K562 (cell line): ENCODE measurements at regions not wholly inside any gene's neighbourhood (a gene's known extent, or its start where the extent isn't known, plus 50 kb on each side); places are given as distances from the start of the nearest gene placed in this dataset.
"Not testable (repeated sequence)": the region's sequence is repeated elsewhere in the genome, so short reads cannot be mapped to it uniquely, and the experiment has no call there.

Experiments used
- ATAC-seq: fragments of 200-7000 bp; cut with Tn5 transposase; 3 replicates; pipeline ENCODE4 v1.9.1; 2020; ENCODE audit warnings: moderate library complexity
- BruUV-seq: library from RNA; stranded (reverse); fragments of 400-500 nt; replicated peaks from 2 replicates; lab custom pipeline; 2021; lab: Mats Ljungman, UMichigan
- CTCF ChIA-PET: fragments of 300-600 bp; formaldehyde crosslinking; extraction: SDS; loops from one replicate; lab custom pipeline; 2021; ENCODE audit warnings: low intra/inter-chr PET ratio; lab: Yijun Ruan, JAX
- POLR2A ChIA-PET: fragments of 300-600, 350-650 bp; sonication (Branson Sonifier 250); formaldehyde crosslinking; extraction: SDS; loops from one replicate; lab custom pipeline; 2021; ENCODE audit warnings: antibody characterized with exemption, inconsistent platforms; lab: Yijun Ruan, JAX
- DNase-seq, 4 experiments: peaks; one replicate each; pipeline versions ENCODE4 v3.0.0 to v3.0.0-alpha.2; 2011 to 2018; ENCODE audit warnings: low spot score in 3 of 4, mixed read lengths in 3 of 4; ENCODE audit errors: extremely low read depth in 1 of 4
- FAIRE-seq: peaks from 2 replicates; lab custom pipeline; 2011; peaks lifted over from hg19 to GRCh38; lab: Jason Lieb, UNC
- H2AFZ ChIP-seq: 2 replicates; pipeline ENCODE4 v1.6.0; 2011; ENCODE audit warnings: low read depth, low read length, control low read depth, inconsistent platforms
- H3K27ac ChIP-seq: fragments of 200-600 bp; 3 replicates; pipeline ENCODE4 v1.8.0; 2011; ENCODE audit warnings: low read depth, mild to moderate bottlenecking, control low read depth, inconsistent platforms, low read length, moderate library complexity, mixed read lengths; ENCODE audit errors: extremely low read depth
- H3K27me3 ChIP-seq, 2 experiments: fragments of 300-600 bp in 1 of 2; 2 replicates in 1 of 2; 3 replicates in 1 of 2; pipeline versions ENCODE4 v1.6.0 to v1.8.0; 2011; ENCODE audit warnings: inconsistent platforms in 2 of 2, low read length in 2 of 2, mild to moderate bottlenecking in 1 of 2, mixed read lengths in 1 of 2, moderate library complexity in 1 of 2; ENCODE audit not compliant: control insufficient read depth in 2 of 2, insufficient read depth in 2 of 2
- H3K36me3 ChIP-seq: fragments of 300-600 bp; 3 replicates; pipeline ENCODE4 v1.8.0; 2011; ENCODE audit warnings: mild to moderate bottlenecking, low read length, inconsistent platforms; ENCODE audit not compliant: control insufficient read depth, insufficient read depth
- H3K4me1 ChIP-seq, 2 experiments: fragments of 200-600 bp in 1 of 2; replicated peaks in 1 of 2; 2 replicates in 1 of 2; 3 replicates in 1 of 2; pipeline versions ENCODE4 v1.5.1 to v1.8.0; 2011; ENCODE audit warnings: inconsistent platforms in 2 of 2, low read length in 2 of 2, mild to moderate bottlenecking in 1 of 2, mixed read lengths in 1 of 2, moderate library complexity in 1 of 2; ENCODE audit not compliant: control insufficient read depth in 2 of 2, insufficient read depth in 2 of 2
- H3K4me2 ChIP-seq: 2 replicates; pipeline ENCODE4 v1.6.1; 2011; ENCODE audit warnings: low read length, control low read depth, inconsistent platforms, mixed read lengths; ENCODE audit not compliant: insufficient read depth
- H3K4me3 ChIP-seq: fragments of 200-600 bp; sonication (generic), shearing (Covaris generic); 2 replicates; pipeline ENCODE4 v1.5.1; 2016; ENCODE audit warnings: control low read depth, inconsistent platforms
- H3K79me2 ChIP-seq: fragments of 200-600 bp; 3 replicates; pipeline ENCODE4 v1.8.0; 2011; ENCODE audit warnings: low read length, inconsistent platforms; ENCODE audit not compliant: control insufficient read depth, insufficient read depth
- H3K9ac ChIP-seq, 2 experiments: 2 replicates each; pipeline versions ENCODE4 v1.6.0 to v1.6.1; 2011; ENCODE audit warnings: low read depth in 2 of 2, low read length in 2 of 2, control low read depth in 1 of 2, inconsistent platforms in 1 of 2, mild to moderate bottlenecking in 1 of 2, mixed read lengths in 1 of 2; ENCODE audit not compliant: insufficient read depth in 1 of 2
- H3K9me1 ChIP-seq: one replicate; pipeline ENCODE4 v1.6.0; 2011; ENCODE audit warnings: inconsistent platforms, mild to moderate bottlenecking, low read length, moderate library complexity; ENCODE audit not compliant: control insufficient read depth, insufficient read depth
- H3K9me3 ChIP-seq: replicated peaks from 2 replicates; pipeline ENCODE4 v1.5.1; 2011; ENCODE audit warnings: low read depth, low read length, inconsistent platforms; ENCODE audit not compliant: control insufficient read depth, insufficient read depth
- H4K20me1 ChIP-seq: replicated peaks from 2 replicates; pipeline ENCODE4 v1.6.1; 2011; ENCODE audit warnings: low read length, inconsistent platforms, mixed read lengths; ENCODE audit not compliant: control insufficient read depth, insufficient read depth
- FUS ChIP-seq: fragments of 200-400 bp; formaldehyde crosslinking; optimal IDR thresholded peaks from 2 replicates; pipeline ENCODE3; 2017; ENCODE audit warnings: low read depth, low read length
- NCOA4 ChIP-seq: fragments of 450-650 bp; IDR thresholded peaks from 2 replicates; pipeline ENCODE4 v1.6.1; 2018; ENCODE audit warnings: mild to moderate bottlenecking; ENCODE audit not compliant: partially characterized antibody
- PHB2 ChIP-seq: fragments of 450-650 bp; IDR thresholded peaks from 2 replicates; pipeline ENCODE4 v1.6.1; 2017; ENCODE audit warnings: low read depth
- SIN3A ChIP-seq, 2 experiments: fragments of 150-350 bp in 1 of 2; IDR thresholded peaks; 2 replicates each; pipeline ENCODE4 v1.6.1; 2011 to 2016; ENCODE audit warnings: borderline replicate concordance in 2 of 2, low read depth in 2 of 2, low read length in 2 of 2, mild to moderate bottlenecking in 2 of 2, moderate library complexity in 2 of 2; ENCODE audit not compliant: control insufficient read depth in 1 of 2
- SNRNP70 ChIP-seq: fragments of 200-400 bp; formaldehyde crosslinking; optimal IDR thresholded peaks from 2 replicates; pipeline ENCODE3; 2017; ENCODE audit warnings: low read depth, low read length
- ZNF174 ChIP-seq: fragments of 250-450 bp; sonication (Bioruptor Pico); IDR thresholded peaks from 2 replicates; pipeline ENCODE4 v1.4.0; 2020; ENCODE audit warnings: mild to moderate bottlenecking
- WGBS: fragments of 100-300 bp; shearing (Covaris generic); methylation state at CpG from one replicate; pipeline ENCODE4 v1.1.6; 2016; ENCODE audit warnings: low coverage, mixed read lengths; ENCODE audit not compliant: insufficient coverage; ENCODE audit errors: missing lambda C conversion rate; 5-methylcytosine and 5-hydroxymethylcytosine counted together
- in situ Hi-C: fragments of 300-500 bp; cut with MboI; formaldehyde crosslinking; loops from 4 replicates; pipeline ENCODE4 v1.15.0; 2018; ENCODE audit warnings: inconsistent platforms, mixed read lengths
- intact Hi-C: fragments of 100-400 bp; cut with micrococcal nuclease; formaldehyde crosslinking; loops from 2 replicates; pipeline ENCODE4 v1.14.2; 2022
- TF ChIP-seq, protein P1 (sequence below): sonication (generic); formaldehyde crosslinking; IDR thresholded peaks from 2 replicates; pipeline ENCODE4 v1.8.0; 2022; ENCODE audit warnings: missing genetic modification reagents, mild to moderate bottlenecking, borderline replicate concordance
- TF ChIP-seq, protein P2 (sequence below): fragments of 450-650 bp; formaldehyde crosslinking; IDR thresholded peaks from 2 replicates; pipeline ENCODE4 v1.4.0; 2022; ENCODE audit warnings: mild to moderate bottlenecking, moderate library complexity

DNA sequence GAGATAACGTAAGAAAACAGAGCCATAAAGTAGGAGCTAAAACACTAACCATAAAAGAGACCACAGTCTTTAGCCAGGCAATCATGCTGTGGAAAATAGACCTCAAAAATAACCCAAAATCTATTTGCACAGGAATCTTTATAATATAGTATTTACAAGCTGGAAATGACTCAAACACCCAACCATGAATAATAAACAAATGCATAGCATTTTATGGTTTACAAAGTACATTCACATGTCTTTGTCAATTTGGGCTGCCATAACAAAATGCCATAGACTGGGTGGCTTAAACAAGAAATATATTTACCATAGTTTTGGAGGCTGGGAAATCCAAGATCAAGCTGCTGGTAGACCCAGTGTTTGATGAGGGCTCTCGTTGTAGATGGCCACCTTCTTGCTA is 65.5 kb upstream of the GRB10 start (continued):
- TF ChIP-seq, protein P1, sequence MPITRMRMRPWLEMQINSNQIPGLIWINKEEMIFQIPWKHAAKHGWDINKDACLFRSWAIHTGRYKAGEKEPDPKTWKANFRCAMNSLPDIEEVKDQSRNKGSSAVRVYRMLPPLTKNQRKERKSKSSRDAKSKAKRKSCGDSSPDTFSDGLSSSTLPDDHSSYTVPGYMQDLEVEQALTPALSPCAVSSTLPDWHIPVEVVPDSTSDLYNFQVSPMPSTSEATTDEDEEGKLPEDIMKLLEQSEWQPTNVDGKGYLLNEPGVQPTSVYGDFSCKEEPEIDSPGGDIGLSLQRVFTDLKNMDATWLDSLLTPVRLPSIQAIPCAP (CRISPR knock-in tag): no peak
- TF ChIP-seq SIN3A (IDR thresholded peaks at IDR 0.05; ENCODE audit: borderline replicate concordance in 2 of 2, control insufficient read depth in 1 of 2, low read depth in 2 of 2, low read length in 2 of 2): no peak
- TF ChIP-seq, protein P2, sequence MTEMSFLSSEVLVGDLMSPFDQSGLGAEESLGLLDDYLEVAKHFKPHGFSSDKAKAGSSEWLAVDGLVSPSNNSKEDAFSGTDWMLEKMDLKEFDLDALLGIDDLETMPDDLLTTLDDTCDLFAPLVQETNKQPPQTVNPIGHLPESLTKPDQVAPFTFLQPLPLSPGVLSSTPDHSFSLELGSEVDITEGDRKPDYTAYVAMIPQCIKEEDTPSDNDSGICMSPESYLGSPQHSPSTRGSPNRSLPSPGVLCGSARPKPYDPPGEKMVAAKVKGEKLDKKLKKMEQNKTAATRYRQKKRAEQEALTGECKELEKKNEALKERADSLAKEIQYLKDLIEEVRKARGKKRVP (CRISPR knock-in tag): no peak
- TF ChIP-seq ZNF174 (CRISPR knock-in tag): no peak
- TF ChIP-seq SNRNP70: no peak
- no peak for TF ChIP-seq NCOA4
- TF ChIP-seq PHB2: no peak
- no peak for TF ChIP-seq FUS

DNA sequence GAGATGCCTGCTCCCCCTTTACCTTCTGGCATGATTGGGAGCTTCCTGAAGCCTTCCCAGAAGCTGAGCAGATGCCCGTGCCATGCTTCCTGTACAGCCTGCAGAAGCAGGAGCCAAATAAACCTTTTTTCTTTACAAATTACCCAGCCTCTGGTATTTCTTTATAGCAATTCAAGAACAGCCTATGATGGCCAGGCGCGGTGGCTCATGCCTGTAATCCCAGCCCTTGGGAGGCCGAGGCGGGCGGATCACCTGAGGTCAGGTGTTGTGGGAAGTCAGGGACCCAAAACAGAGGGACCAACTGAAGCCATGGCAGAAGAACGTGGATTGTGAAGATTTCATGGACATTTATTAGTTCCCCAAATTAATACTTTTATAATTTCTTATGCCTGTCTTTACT is 62.2 kb upstream of the GRB10 start:
- BruUV-seq, POLR2A ChIA-PET: not testable (repeated sequence)

More for the DNA sequence above, 62.2 kb upstream of the GRB10 start:
- H3K36me3 ChIP-seq, DNase-seq, CTCF ChIA-PET, H3K4me2 ChIP-seq, H4K20me1 ChIP-seq, H2AFZ ChIP-seq, ATAC-seq, in situ Hi-C loops, H3K9ac ChIP-seq, H3K9me3 ChIP-seq, H3K4me1 ChIP-seq, H3K27ac ChIP-seq, H3K4me3 ChIP-seq, FAIRE-seq, H3K9me1 ChIP-seq, H3K79me2 ChIP-seq, intact Hi-C loops: not testable (repeated sequence)
- WGBS: 2% methylated on average over 7 of the region's 7 CpGs
- peaks cover 3 to 34% of the 10 kb centered on the region in 2 experiments for H3K27me3 ChIP-seq
